ENCODE measurements at regions not wholly inside any gene's neighbourhood (a gene's known extent, or its start where the extent isn't known, plus 50 kb on each side); places are given as distances from the start of the nearest gene placed in this dataset.

DNA sequence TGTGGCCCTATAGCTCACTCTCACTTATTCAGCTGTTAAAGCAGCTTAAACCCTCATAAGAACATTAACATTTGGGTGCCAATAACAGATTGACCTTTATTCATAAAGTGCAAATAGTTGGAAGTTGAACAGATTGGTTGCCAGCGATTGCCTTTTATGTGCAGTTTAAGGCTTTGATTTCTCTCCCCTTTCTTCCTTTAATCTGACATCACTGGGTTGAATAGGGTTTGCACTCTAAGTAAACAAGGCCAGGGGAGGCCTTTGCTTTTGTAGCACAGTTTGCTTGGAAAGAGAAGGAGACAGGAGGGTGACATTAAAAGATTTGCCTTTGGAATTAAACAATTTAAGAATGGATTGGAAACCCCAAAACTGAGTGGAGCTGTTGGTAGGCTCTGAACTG lies 114.3 kb downstream of the NKX6-1 start:
- no peak for DNase-seq (ENCODE audit: low spot score)
- H3K27me3 ChIP-seq (replicated peaks; ENCODE audit: insufficient read depth, low read depth, low read length, poor library complexity) = peaks cover 69% of the 10 kb centered on the region
- BruUV-seq (replicated peaks) = no TSS peak
- H3K36me3 ChIP-seq (ENCODE audit: insufficient read depth, low read length, poor library complexity, severe bottlenecking) = no peaks in the 10 kb centered on the region
- TF ChIP-seq EZH2 (IDR thresholded peaks at IDR 0.05; ENCODE audit: borderline replicate concordance, low read depth, low read length, poor library complexity, severe bottlenecking) = no peak
- TF ChIP-seq, protein P1, sequence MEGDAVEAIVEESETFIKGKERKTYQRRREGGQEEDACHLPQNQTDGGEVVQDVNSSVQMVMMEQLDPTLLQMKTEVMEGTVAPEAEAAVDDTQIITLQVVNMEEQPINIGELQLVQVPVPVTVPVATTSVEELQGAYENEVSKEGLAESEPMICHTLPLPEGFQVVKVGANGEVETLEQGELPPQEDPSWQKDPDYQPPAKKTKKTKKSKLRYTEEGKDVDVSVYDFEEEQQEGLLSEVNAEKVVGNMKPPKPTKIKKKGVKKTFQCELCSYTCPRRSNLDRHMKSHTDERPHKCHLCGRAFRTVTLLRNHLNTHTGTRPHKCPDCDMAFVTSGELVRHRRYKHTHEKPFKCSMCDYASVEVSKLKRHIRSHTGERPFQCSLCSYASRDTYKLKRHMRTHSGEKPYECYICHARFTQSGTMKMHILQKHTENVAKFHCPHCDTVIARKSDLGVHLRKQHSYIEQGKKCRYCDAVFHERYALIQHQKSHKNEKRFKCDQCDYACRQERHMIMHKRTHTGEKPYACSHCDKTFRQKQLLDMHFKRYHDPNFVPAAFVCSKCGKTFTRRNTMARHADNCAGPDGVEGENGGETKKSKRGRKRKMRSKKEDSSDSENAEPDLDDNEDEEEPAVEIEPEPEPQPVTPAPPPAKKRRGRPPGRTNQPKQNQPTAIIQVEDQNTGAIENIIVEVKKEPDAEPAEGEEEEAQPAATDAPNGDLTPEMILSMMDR (conservative IDR thresholded peaks at IDR 0.05; ENCODE audit: low read depth, low read length) = no peak
- H3K4me3 ChIP-seq (ENCODE audit: low read depth, low read length, poor library complexity, severe bottlenecking) = no peak overlapping the region
- H3K4me1 ChIP-seq (ENCODE audit: insufficient read depth, low read length, poor library complexity, severe bottlenecking) = no peaks in the 10 kb centered on the region
- H3K9me3 ChIP-seq (ENCODE audit: low read depth, low read length, poor library complexity, severe bottlenecking) = no peaks in the 10 kb centered on the region
- intact Hi-C loops (cut with micrococcal nuclease; ENCODE audit: unreplicated experiment) = no loop called here
- CTCF ChIA-PET = no interaction called here
- POLR2A ChIA-PET (ENCODE audit: low non-redundant PET) = no interaction called here
- no peak overlapping the region for H3K27ac ChIP-seq (ENCODE audit: low read depth, low read length, poor library complexity, severe bottlenecking)

DNA sequence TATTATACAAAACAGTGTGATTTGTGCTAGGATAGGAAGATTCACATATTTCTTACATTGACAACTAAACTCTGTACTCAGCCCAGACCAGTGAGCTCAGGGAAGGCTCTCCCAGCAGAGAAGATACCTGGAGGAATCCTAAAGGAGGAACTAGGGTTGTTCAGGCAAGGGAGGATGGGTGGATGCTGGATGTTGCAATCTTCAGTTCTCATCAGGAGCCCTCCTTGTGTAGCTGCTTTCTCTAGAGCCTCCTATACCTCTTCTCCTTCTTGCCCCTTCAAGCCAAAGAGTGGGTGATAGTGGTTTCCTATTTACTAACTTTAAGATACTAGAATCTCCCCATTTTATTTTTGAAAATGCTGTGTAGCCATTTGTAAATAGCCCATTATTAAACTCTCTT lies 117.3 kb downstream of the NKX6-1 start:
- H3K4me3 ChIP-seq (ENCODE audit: low read depth, low read length, poor library complexity, severe bottlenecking) = no peak overlapping the region
- BruUV-seq (replicated peaks) = no TSS peak
- peaks cover 7% of the 10 kb centered on the region for H3K4me1 ChIP-seq (ENCODE audit: insufficient read depth, low read length, poor library complexity, severe bottlenecking)
- intact Hi-C loops (cut with micrococcal nuclease; ENCODE audit: unreplicated experiment) = no loop called here
- H3K36me3 ChIP-seq (ENCODE audit: insufficient read depth, low read length, poor library complexity, severe bottlenecking) = no peaks in the 10 kb centered on the region
- DNase-seq (ENCODE audit: low spot score) = no peak
- CTCF ChIA-PET = no interaction called here
- peaks cover 69% of the 10 kb centered on the region for H3K27me3 ChIP-seq (replicated peaks; ENCODE audit: insufficient read depth, low read depth, low read length, poor library complexity)
- TF ChIP-seq, protein P1 (conservative IDR thresholded peaks at IDR 0.05; ENCODE audit: low read depth, low read length) = no peak
- TF ChIP-seq EZH2 (IDR thresholded peaks at IDR 0.05; ENCODE audit: borderline replicate concordance, low read depth, low read length, poor library complexity, severe bottlenecking) = no peak
- H3K9me3 ChIP-seq (ENCODE audit: low read depth, low read length, poor library complexity, severe bottlenecking) = no peaks in the 10 kb centered on the region
- POLR2A ChIA-PET (ENCODE audit: low non-redundant PET) = no interaction called here
- H3K27ac ChIP-seq (ENCODE audit: low read depth, low read length, poor library complexity, severe bottlenecking) = no peak overlapping the region

DNA sequence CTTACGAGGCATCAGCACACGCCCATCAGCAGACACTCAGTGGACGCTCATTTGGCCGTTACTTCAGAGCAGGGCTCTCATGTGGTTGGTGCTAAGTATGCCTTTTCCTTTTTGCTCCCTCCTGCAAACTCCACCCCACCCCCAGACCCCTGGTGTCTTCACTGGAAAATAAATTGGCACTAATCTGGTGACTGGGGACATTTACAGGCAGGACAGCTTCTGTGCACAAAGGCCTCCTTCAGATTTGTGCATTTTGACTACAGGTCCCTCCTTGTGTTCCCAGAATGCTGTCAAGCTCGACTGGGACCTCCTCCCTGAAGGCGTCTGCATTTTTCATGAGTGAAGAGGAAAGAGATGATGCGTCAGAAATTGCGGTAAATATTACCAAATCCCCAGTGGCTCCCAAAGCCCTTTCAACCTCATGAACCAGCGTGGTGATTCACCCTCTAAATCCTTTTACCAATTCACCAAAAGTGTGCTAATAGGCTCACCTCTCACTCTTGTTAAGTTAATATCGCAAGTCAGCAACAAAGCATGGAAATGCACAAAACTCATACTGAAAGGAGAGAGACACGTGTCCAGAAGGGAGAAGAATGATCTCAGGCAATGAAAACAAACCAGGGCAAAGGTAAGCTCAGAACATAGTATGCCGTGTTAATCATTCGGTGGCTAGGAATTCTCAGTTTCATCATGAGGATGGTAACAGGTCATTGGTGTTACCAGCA lies 119.0 kb downstream of the NKX6-1 start:
- CTCF ChIA-PET = no interaction called here
- peak; percentile 17 for DNase-seq (ENCODE audit: low spot score)
- Histone ChIP-seq H3K9me3 (ENCODE audit: low read depth, low read length, poor library complexity, severe bottlenecking) (no peaks in the 10 kb centered on the region), H3K27ac (ENCODE audit: low read depth, low read length, poor library complexity, severe bottlenecking) (no peak overlapping the region), H3K27me3 (replicated peaks; ENCODE audit: insufficient read depth, low read depth, low read length, poor library complexity) (peaks cover 70% of the 10 kb centered on the region), H3K4me1 (ENCODE audit: insufficient read depth, low read length, poor library complexity, severe bottlenecking) (peaks cover 7% of the 10 kb centered on the region), H3K36me3 (ENCODE audit: insufficient read depth, low read length, poor library complexity, severe bottlenecking) (no peaks in the 10 kb centered on the region), H3K4me3 (ENCODE audit: low read depth, low read length, poor library complexity, severe bottlenecking) (no peak overlapping the region)
- intact Hi-C loops (cut with micrococcal nuclease; ENCODE audit: unreplicated experiment) = no loop called here
- POLR2A ChIA-PET (ENCODE audit: low non-redundant PET) = no interaction called here
- TF ChIP-seq EZH2 (IDR thresholded peaks at IDR 0.05; ENCODE audit: borderline replicate concordance, low read depth, low read length, poor library complexity, severe bottlenecking) = no peak
- TF ChIP-seq, protein P1 (conservative IDR thresholded peaks at IDR 0.05; ENCODE audit: low read depth, low read length) = no peak
- BruUV-seq (replicated peaks) = no TSS peak
